Nephron (organoid): ENCODE measurements at regions not wholly inside any gene's neighbourhood (a gene's known extent, or its start where the extent isn't known, plus 50 kb on each side); places are given as distances from the start of the nearest gene placed in this dataset.

ENCODE experiments used
- H3K27ac Mint-ChIP-seq, 3 experiments: 2 replicates each; pipeline ENCODE4 v1.8.0; 2020; ENCODE audit warnings: mixed read lengths in 3 of 3, mild to moderate bottlenecking in 2 of 3, moderate library complexity in 1 of 3
- H3K27me3 Mint-ChIP-seq: 2 replicates; pipeline ENCODE4 v1.8.0; 2021; ENCODE audit warnings: low read depth, mild to moderate bottlenecking, moderate library complexity, mixed read lengths
- H3K36me3 Mint-ChIP-seq: 2 replicates; pipeline ENCODE4 v1.8.0; 2020; ENCODE audit warnings: low read depth, mixed read lengths
- H3K4me1 Mint-ChIP-seq: 2 replicates; pipeline ENCODE4 v1.8.0; 2020; ENCODE audit warnings: mixed read lengths
- H3K4me3 Mint-ChIP-seq, 3 experiments: 2 replicates each; pipeline ENCODE4 v1.8.0; 2020; ENCODE audit warnings: mild to moderate bottlenecking in 3 of 3, mixed read lengths in 3 of 3, moderate library complexity in 2 of 3
- H3K9me3 Mint-ChIP-seq: 2 replicates; pipeline ENCODE4 v1.8.0; 2020; ENCODE audit warnings: mixed read lengths
- TF ChIP-seq, protein P1 (sequence below), 3 experiments: fragments of 200-600 bp; sonication (generic); IDR thresholded peaks; one replicate each; pipeline ENCODE4 v1.5.0; 2021; ENCODE audit warnings: antibody characterized with exemption in 3 of 3; ENCODE audit not compliant: unreplicated experiment in 3 of 3

DNA sequence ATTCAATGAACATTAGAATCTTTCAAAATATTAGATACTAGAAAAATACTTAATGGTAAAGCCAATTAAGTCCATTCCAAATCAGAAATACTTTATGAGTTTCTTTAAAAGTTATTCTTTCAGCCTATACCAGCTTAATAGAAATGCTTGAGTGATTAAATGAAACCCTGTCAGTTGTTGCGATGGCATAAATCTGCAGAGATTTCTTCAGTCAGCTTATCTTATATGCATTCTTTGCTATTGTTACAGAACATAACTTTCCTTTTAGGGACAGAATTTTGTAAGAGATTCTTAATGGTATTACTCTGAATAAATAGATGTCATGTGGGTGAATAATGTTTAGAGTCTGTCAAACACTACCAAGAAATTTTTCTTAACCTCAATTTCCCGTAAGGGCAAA, 325.0 kb upstream of the HAND2 start:
- Mint-ChIP-seq H3K27ac (no peak overlapping the region), H3K36me3 (no peaks in the 10 kb centered on the region), H3K9me3 (no peaks in the 10 kb centered on the region), H3K27me3 (no peaks in the 10 kb centered on the region), H3K4me3 (no peak overlapping the region), H3K4me1 (no peaks in the 10 kb centered on the region)
- TF ChIP-seq, protein P1, sequence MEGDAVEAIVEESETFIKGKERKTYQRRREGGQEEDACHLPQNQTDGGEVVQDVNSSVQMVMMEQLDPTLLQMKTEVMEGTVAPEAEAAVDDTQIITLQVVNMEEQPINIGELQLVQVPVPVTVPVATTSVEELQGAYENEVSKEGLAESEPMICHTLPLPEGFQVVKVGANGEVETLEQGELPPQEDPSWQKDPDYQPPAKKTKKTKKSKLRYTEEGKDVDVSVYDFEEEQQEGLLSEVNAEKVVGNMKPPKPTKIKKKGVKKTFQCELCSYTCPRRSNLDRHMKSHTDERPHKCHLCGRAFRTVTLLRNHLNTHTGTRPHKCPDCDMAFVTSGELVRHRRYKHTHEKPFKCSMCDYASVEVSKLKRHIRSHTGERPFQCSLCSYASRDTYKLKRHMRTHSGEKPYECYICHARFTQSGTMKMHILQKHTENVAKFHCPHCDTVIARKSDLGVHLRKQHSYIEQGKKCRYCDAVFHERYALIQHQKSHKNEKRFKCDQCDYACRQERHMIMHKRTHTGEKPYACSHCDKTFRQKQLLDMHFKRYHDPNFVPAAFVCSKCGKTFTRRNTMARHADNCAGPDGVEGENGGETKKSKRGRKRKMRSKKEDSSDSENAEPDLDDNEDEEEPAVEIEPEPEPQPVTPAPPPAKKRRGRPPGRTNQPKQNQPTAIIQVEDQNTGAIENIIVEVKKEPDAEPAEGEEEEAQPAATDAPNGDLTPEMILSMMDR (IDR thresholded peaks at IDR 0.05; ENCODE audit: unreplicated experiment in 3 of 3), result no peak

GRCh38 chr4:173852775-173853174, 322.7 kb upstream of the HAND2 start:
- no peaks in the 10 kb centered on the region for H3K9me3 Mint-ChIP-seq
- no peaks in the 10 kb centered on the region for H3K36me3 Mint-ChIP-seq
- H3K27me3 Mint-ChIP-seq, result no peaks in the 10 kb centered on the region
- H3K4me1 Mint-ChIP-seq, result no peaks in the 10 kb centered on the region
- TF ChIP-seq, protein P1 (IDR thresholded peaks at IDR 0.05; ENCODE audit: unreplicated experiment in 3 of 3), result no peak
- H3K4me3 Mint-ChIP-seq, result no peak overlapping the region
- no peak overlapping the region for H3K27ac Mint-ChIP-seq

DNA sequence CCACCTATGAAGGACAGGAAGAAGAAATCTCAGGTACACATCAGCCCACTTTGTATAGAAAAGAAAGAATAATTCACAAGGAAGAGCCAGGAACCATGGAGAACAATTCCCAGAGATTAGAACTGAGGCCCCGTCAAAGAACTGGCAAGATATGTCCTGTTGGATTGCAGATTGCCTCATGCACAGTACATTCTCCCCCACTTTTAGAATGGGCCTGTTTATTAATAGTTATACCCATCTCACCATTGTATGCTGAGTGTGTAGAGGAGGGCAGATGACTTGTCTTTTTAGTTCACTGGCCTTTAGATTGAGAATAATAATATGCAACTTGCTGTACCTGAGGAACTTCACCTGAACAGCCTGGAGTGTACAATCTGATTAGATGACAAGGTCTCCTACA, 315.6 kb upstream of the HAND2 start:
- Mint-ChIP-seq H3K36me3 (peaks cover 4% of the 10 kb centered on the region), H3K9me3 (peaks cover 10% of the 10 kb centered on the region), H3K4me3 (no peak overlapping the region), H3K27ac (no peak overlapping the region), H3K27me3 (no peaks in the 10 kb centered on the region), H3K4me1 (no peaks in the 10 kb centered on the region)
- TF ChIP-seq, protein P1 (IDR thresholded peaks at IDR 0.05; ENCODE audit: unreplicated experiment in 3 of 3), result no peak

DNA sequence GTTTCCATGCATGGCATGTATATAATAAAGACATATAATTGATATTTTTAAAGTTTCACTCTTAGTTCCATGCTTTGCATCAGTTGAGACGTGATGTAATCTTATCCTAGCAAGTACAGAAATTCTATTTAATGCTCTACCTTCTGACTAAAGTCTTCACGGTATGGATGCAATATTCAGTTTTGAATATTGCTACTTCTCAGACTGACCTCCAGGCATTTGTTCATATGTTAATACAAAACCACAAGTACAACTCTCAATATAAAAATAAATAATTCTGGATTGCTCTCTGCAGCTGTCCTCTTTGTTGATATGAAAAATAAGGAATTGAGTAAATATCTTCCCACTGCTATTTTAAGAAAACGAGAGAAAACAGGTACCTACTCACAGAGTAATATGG, 309.8 kb upstream of the HAND2 start:
- H3K27ac Mint-ChIP-seq, result no peak overlapping the region
- TF ChIP-seq, protein P1 (IDR thresholded peaks at IDR 0.05; ENCODE audit: unreplicated experiment in 3 of 3), result no peak
- peaks cover 10% of the 10 kb centered on the region for H3K9me3 Mint-ChIP-seq
- peaks cover 4% of the 10 kb centered on the region for H3K36me3 Mint-ChIP-seq
- no peak overlapping the region for H3K4me3 Mint-ChIP-seq
- no peaks in the 10 kb centered on the region for H3K27me3 Mint-ChIP-seq
- no peaks in the 10 kb centered on the region for H3K4me1 Mint-ChIP-seq

- Mint-ChIP-seq H3K27ac (no peak overlapping the region), H3K36me3 (no peaks in the 10 kb centered on the region), H3K4me3 (no peak overlapping the region), H3K4me1 (no peaks in the 10 kb centered on the region), H3K9me3 (peaks cover 6% of the 10 kb centered on the region), H3K27me3 (no peaks in the 10 kb centered on the region)
- TF ChIP-seq, protein P1 (IDR thresholded peaks at IDR 0.05; ENCODE audit: unreplicated experiment in 3 of 3), result no peak
Measured at GRCh38 chr4:173837517-173837916, 307.5 kb upstream of the HAND2 start.

GRCh38 chr4:173835903-173836302, 305.9 kb upstream of the HAND2 start:
- Mint-ChIP-seq H3K36me3 (no peaks in the 10 kb centered on the region), H3K4me3 (no peak overlapping the region), H3K4me1 (no peaks in the 10 kb centered on the region), H3K27me3 (no peaks in the 10 kb centered on the region), H3K27ac (no peak overlapping the region), H3K9me3 (peaks cover 2% of the 10 kb centered on the region)
- TF ChIP-seq, protein P1 (IDR thresholded peaks at IDR 0.05; ENCODE audit: unreplicated experiment in 3 of 3), result no peak
